GM18499 (cell line): ENCODE measurements at regions not wholly inside any gene's neighbourhood (a gene's known extent, or its start where the extent isn't known, plus 50 kb on each side); places are given as distances from the start of the nearest gene placed in this dataset.

Experiments used
- ATAC-seq: cut with Tn5 transposase; IDR thresholded peaks from one replicate; pipeline ENCODE4 v1.9.1; 2021; ENCODE audit warnings: moderate number of reproducible peaks; ENCODE audit not compliant: insufficient read depth, unreplicated experiment

DNA sequence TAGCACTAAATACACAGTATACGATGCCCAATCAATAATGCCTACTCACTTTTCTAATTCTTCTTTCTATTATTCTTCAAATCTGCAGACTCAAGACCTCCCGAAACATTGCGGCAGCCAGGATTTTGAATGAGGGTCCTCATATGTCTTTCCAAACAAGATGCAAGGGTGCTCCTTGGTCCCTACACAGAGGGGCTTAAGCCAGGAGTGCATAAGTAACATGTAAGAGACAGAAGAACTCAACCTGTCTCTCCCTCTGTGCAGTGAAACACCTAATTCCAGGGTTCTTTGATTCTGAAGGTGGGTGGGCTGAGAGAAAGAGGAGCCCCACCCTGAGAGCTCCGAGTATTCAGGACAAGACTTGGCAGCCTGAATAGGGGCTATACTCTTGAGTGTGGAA, 117.6 kb downstream of the ZNF280B start:
- no peak for ATAC-seq

- ATAC-seq: no peak
These were observed 117.0 kb downstream of the ZNF280B start for GRCh38 chr22:22391543-22391942.

GRCh38 chr22:22392131-22392530, 116.4 kb downstream of the ZNF280B start:
- no peak for ATAC-seq

DNA sequence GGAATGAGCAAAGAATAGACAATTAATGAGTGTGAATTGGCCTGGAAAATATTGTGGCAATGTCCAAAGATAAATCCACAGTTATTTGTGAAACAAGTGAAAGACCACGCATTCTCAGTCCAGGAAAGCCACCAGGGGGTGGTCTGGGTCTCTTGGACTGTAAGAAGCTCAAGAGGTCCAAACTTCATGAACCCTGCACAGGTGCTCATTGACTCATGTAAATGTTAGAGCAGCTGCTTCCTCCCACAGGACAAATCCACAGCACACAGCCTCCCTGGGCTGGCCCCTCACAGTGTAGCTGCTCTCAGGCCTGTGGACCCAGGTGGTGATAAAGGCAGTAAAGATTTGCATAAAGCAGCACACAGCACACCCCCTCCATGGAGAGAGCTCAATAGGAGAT, 114.0 kb downstream of the ZNF280B start:
- no peak for ATAC-seq

DNA sequence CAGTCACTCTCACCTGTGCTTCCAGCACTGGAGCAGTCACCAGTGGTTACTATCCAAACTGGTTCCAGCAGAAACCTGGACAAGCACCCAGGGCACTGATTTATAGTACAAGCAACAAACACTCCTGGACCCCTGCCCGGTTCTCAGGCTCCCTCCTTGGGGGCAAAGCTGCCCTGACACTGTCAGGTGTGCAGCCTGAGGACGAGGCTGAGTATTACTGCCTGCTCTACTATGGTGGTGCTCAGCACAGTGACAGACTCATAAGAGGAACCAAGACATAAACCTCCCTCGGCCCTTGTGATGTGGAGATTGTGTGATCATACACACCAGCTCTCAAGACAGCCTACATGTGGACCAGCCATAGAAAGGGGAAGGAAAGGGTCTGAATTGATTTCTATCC, 113.3 kb downstream of the ZNF280B start:
- no peak for ATAC-seq

GRCh38 chr22:22396741-22397291, 111.7 kb downstream of the ZNF280B start:
- no peak for ATAC-seq

DNA sequence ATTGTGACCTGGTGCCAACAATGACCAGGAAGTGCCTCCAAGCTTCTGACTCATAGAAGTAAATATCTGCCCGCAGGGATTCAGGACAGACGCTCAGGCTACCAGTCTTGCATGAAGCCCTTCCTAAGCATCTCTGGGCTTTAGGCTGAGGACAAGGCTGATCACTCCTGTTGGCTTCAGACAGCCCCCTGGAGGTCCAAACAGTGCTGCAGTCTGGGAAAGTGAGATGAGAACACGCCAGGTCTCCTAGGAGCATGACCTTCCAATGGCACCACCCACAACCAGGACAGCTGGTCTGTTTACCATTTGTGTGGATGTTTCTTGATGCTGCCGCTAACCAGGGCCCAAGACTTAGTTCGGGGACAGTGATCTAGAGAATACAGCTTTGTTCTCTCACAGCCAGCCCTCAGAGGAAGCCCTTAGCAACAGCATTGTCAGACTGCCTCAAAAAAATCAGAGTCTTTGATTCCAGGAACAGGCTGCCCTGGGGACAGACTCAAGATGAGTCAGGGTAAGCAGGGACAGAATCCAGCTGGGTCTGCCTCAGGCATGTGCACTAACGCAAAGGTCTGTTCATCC, 111.2 kb downstream of the ZNF280B start:
- no peak for ATAC-seq

DNA sequence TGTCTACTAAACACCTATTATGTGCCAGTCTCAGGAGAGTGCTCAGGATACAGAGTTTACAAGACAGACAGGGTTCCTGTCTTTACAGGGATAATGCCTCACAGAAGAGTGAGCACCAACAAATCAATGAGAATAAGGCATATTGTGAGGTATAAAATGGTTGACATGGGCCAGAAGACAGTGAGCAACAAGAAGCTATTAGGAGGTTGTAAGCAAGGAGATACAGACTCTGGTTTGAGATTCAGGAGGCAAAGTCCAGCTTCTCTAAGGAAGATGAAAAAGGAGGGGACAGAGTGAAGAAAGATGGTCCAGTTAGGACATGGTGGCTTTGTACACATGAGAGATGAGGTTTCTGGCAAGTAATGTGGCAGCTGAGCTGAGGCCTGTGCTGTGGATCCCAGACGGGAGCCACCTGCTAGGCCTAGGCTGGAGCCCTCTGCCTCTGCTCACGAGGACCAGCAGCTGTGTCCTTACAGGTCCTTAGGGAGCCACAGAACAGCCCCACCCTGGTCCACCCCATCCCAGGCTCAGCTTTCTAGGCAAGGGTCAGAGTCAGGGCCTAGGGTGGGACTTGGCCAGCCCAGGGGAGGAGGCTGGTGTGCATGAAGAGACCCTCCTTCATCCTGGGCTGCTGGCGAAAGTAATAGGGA, 110.5 kb downstream of the ZNF280B start:
- no peak for ATAC-seq

GRCh38 chr22:22398530-22399327, 109.8 kb downstream of the ZNF280B start:
- no peak for ATAC-seq

DNA sequence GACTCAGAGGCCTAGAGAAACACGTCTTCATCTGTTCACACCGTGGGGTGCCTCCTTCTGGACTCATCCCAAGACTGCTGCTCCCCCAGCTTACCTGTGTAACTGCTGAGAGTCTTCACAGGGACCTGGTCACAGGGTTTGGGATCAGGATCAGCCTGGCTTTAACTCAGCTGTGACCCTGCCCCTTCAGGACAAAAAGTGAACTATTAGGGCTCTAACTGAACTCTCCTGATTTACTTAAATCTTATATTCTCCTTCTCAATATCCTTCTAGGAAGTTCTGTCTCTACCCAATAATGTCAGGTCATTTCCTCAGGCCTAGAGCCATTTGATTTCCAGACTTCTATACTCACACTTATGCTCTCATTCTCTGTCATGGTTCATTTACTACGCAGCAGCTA, 108.4 kb downstream of the ZNF280B start:
- ATAC-seq: no peak

- no peak for ATAC-seq
These were observed 107.6 kb downstream of the ZNF280B start for GRCh38 chr22:22400964-22401363.

GRCh38 chr22:22401381-22401780, 107.2 kb downstream of the ZNF280B start:
- ATAC-seq: no peak

DNA sequence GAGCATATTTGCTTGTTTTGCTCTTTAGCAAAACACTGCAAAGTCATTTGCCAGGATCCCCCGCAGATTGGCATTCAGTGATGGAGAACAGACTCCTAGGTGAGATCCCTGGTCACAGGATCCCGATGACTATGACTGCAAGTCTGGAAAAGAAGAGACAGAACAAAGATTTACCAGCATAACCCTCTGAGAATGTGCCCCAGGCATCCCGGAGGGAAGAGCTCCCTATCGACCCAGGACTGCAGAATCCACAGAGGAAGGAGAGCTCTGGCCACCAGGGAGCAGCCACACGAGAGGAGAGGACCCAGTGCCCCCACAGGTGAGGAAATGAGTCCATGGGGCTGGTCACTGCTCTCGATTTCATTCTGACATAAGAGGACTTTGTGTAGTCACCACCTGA, 105.2 kb downstream of the ZNF280B start:
- no peak for ATAC-seq

DNA sequence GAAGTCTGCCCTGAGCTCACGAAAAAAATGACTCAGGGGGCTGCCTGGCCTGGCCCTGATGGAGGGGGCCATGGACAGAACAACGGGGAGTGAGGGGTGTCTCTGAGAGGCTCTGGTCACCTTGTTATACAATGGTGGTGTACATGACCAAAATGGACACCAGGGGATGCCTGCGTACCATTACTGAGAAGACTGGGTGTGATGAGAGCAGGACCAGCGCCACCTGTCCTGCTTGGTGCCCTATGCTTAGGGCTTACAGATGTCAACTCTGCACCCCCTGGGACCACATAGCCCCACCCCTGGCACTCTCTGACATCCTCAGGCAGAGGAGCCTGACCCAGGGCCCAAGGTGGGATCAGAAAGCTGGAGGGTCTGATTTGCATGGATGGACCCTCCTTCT, 104.8 kb downstream of the ZNF280B start:
- no peak for ATAC-seq

- ATAC-seq: no peak
These were observed 103.8 kb downstream of the ZNF280B start for GRCh38 chr22:22404598-22405284.

DNA sequence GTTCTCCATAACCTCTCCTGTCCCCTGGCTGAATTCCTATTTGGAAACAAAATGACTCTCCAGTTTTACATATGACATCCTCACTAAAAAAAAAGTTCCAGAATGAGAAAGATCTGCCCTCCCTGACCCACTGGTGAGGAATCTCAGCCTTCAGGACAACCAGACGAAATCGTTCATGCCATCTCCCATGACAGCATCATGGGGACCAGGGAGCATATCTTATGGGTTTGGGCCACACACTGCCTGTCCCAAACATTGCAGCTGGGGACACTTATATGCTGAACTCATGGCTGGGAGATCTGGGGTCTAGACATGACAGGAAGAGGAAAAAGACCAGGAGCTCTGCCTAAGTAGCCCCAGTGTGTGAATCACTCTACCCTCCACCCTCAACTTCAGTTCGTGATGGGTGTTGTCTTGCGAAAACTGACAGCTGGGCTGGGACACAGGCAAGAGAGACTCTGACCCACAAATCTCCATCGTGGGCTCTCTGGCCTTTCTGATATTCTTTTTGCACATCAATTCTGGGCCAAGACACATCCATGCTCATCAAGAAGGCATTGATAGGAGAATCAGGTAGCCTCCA, 102.0 kb downstream of the ZNF280B start:
- ATAC-seq: no peak

DNA sequence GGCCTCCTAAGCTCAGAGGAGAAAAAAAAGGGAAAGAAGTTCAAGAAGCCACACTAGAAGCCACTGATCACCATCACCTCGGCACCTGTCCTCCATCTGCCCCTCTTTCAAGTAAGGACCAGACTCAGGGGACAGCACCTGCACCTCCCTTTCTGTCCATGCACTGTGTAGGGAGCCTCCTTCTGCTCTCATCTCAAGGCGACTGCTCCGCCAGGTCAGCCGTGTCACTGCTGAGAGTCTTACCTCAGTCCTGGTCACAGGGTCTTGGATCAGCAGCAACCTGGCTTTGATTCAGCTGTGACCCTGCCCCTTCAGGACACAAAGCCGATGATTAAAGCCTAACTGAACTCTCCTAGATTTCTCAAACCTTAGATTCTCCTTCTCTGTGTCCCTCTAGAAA, 101.5 kb downstream of the ZNF280B start:
- no peak for ATAC-seq

DNA sequence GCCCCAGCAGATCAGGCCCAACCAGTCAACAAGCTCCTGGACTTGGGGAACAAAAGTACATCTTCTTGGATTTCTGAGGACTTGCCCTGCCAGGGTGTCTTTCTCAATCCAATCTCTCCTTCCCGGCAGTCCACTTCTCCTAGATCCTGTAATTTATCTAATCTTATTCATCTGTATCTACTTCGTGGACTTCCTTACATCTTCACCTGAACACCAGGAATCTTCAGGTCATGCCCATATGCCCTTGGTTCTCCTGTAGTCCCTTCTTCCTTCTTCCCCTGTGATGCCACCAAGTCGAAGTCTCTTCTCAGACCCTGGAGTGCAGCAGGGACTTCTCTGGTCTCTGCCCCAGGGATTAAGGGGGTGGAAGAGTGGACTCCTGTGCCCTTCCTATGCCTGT, 100.3 kb downstream of the ZNF280B start:
- no peak for ATAC-seq

- no peak for ATAC-seq
These were observed 99.5 kb downstream of the ZNF280B start for GRCh38 chr22:22408731-22409696.
